GM23338 (cell line): ENCODE measurements at regions not wholly inside any gene's neighbourhood (a gene's known extent, or its start where the extent isn't known, plus 50 kb on each side); places are given as distances from the start of the nearest gene placed in this dataset.

ENCODE experiments used
- ATAC-seq: fragments of 200-7000 bp; cut with Tn5 transposase; 3 replicates; pipeline ENCODE4 v1.9.1; 2020
- DNase-seq: peaks from one replicate; pipeline ENCODE4 v3.0.0-alpha.2; 2015; ENCODE audit warnings: low spot score
- H2AFZ ChIP-seq: fragments of 200-600 bp; sonication (generic); 2 replicates; pipeline ENCODE4 v1.8.0; 2016; ENCODE audit warnings: antibody characterized with exemption, mild to moderate bottlenecking, moderate library complexity
- H3F3A ChIP-seq: fragments of 200-600 bp; sonication (generic); replicated peaks from 2 replicates; pipeline ENCODE4 v1.8.0; 2017; ENCODE audit warnings: antibody characterized with exemption, mixed run types, low read depth
- H3K27ac ChIP-seq: fragments of 200-600 bp; sonication (generic); 2 replicates; pipeline ENCODE4 v1.6.1; 2016; ENCODE audit warnings: low read depth
- H3K27me3 ChIP-seq: fragments of 200-600 bp; sonication (generic); 2 replicates; pipeline ENCODE4 v1.8.0; 2016; ENCODE audit warnings: mild to moderate bottlenecking, mixed run types, moderate library complexity; ENCODE audit not compliant: insufficient read depth
- H3K36me3 ChIP-seq: fragments of 200-600 bp; sonication (generic); 2 replicates; pipeline ENCODE4 v1.8.0; 2016; ENCODE audit warnings: mild to moderate bottlenecking; ENCODE audit not compliant: insufficient read depth
- H3K4me1 ChIP-seq: fragments of 200-600 bp; sonication (generic); 2 replicates; pipeline ENCODE4 v1.8.0; 2016; ENCODE audit warnings: mild to moderate bottlenecking, moderate library complexity; ENCODE audit not compliant: insufficient read depth
- H3K4me2 ChIP-seq: fragments of 200-600 bp; sonication (generic); 2 replicates; pipeline ENCODE4 v1.7.1; 2017; ENCODE audit warnings: mixed run types
- H3K4me3 ChIP-seq: fragments of 200-600 bp; sonication (generic); 2 replicates; pipeline ENCODE4 v1.6.1; 2016; ENCODE audit warnings: mixed run types
- H3K79me2 ChIP-seq: fragments of 200-600 bp; sonication (generic); replicated peaks from 2 replicates; pipeline ENCODE4 v1.8.0; 2017; ENCODE audit warnings: mild to moderate bottlenecking; ENCODE audit not compliant: insufficient read depth
- H3K9me2 ChIP-seq: fragments of 200-600 bp; sonication (generic); 2 replicates; pipeline ENCODE4 v1.8.0; 2017; ENCODE audit not compliant: insufficient read depth
- H4K20me1 ChIP-seq: fragments of 200-600 bp; sonication (generic); replicated peaks from 2 replicates; pipeline ENCODE4 v1.8.0; 2017; ENCODE audit warnings: mild to moderate bottlenecking; ENCODE audit not compliant: insufficient read depth
- H3K27ac Mint-ChIP-seq: 2 replicates; pipeline ENCODE4 v1.8.0; 2020; ENCODE audit warnings: inconsistent platforms, mild to moderate bottlenecking, moderate library complexity, mixed read lengths
- H3K27me3 Mint-ChIP-seq: 3 replicates; pipeline ENCODE4 v1.8.0; 2022; ENCODE audit warnings: low read depth, mild to moderate bottlenecking, moderate library complexity, mixed read lengths, inconsistent platforms; ENCODE audit not compliant: insufficient read depth, poor library complexity
- H3K36me3 Mint-ChIP-seq: 3 replicates; pipeline ENCODE4 v1.8.0; 2021; ENCODE audit warnings: low read depth, mild to moderate bottlenecking, inconsistent platforms, moderate library complexity, mixed read lengths
- H3K4me1 Mint-ChIP-seq: 3 replicates; pipeline ENCODE4 v1.8.0; 2020; ENCODE audit warnings: mild to moderate bottlenecking, inconsistent platforms, mixed read lengths
- H3K4me3 Mint-ChIP-seq: 3 replicates; pipeline ENCODE4 v1.8.0; 2021; ENCODE audit warnings: moderate library complexity, mild to moderate bottlenecking, inconsistent platforms, mixed read lengths
- H3K9me3 Mint-ChIP-seq: 3 replicates; pipeline ENCODE4 v1.8.0; 2020; ENCODE audit warnings: moderate library complexity, mild to moderate bottlenecking, inconsistent platforms, mixed read lengths
- ETS1 ChIP-seq: IDR thresholded peaks from 2 replicates; pipeline ENCODE4 v1.6.1; 2016; ENCODE audit warnings: antibody characterized with exemption
- EZH2 ChIP-seq: fragments of 200-600 bp; sonication (generic); IDR thresholded peaks from one replicate; pipeline ENCODE4 v1.8.0; 2017; ENCODE audit warnings: antibody characterized with exemption, mild to moderate bottlenecking, low read depth; ENCODE audit not compliant: unreplicated experiment
- JUNB ChIP-seq: IDR thresholded peaks from one replicate; pipeline ENCODE4 v1.6.1; 2016; ENCODE audit warnings: antibody characterized with exemption; ENCODE audit not compliant: unreplicated experiment
- POLR2AphosphoS5 ChIP-seq: IDR thresholded peaks from 2 replicates; pipeline ENCODE4 v1.6.1; 2016; ENCODE audit warnings: antibody characterized with exemption, low read depth
- REST ChIP-seq: IDR thresholded peaks from one replicate; pipeline ENCODE4 v1.6.1; 2018; ENCODE audit warnings: antibody characterized with exemption; ENCODE audit not compliant: unreplicated experiment
- STAT1 ChIP-seq: IDR thresholded peaks from one replicate; pipeline ENCODE4 v1.6.1; 2016; ENCODE audit warnings: antibody characterized with exemption; ENCODE audit not compliant: unreplicated experiment
- ZNF114 ChIP-seq: fragments of 250-450 bp; sonication (Bioruptor Pico); IDR thresholded peaks from 2 replicates; pipeline ENCODE4 v1.5.0; 2020; ENCODE audit warnings: mild to moderate bottlenecking, moderate library complexity
- ZNF331 ChIP-seq: fragments of 250-450 bp; sonication (Bioruptor Pico); IDR thresholded peaks from 2 replicates; pipeline ENCODE4 v1.5.0; 2020; ENCODE audit warnings: low read depth, mild to moderate bottlenecking, moderate library complexity
- ZNF462 ChIP-seq: fragments of 250-450 bp; sonication (Bioruptor Pico); IDR thresholded peaks from 2 replicates; pipeline ENCODE4 v1.5.0; 2020; ENCODE audit warnings: mild to moderate bottlenecking, moderate library complexity

GRCh38 chr5:53785924-53786323 lies 225.5 kb downstream of the NDUFS4 start:
- Histone ChIP-seq H3K4me1 (peaks cover 7% of the 10 kb centered on the region), H3F3A (no peaks in the 10 kb centered on the region), H3K27me3 (no peaks in the 10 kb centered on the region), H4K20me1 (no peaks in the 10 kb centered on the region), H3K4me2 (no peak overlapping the region), H3K4me3 (no peak overlapping the region), H3K79me2 (no peaks in the 10 kb centered on the region), H3K36me3 (no peaks in the 10 kb centered on the region), H3K9me2 (peaks cover 6% of the 10 kb centered on the region; the same call in 1 of the 2 replicates), H3K27ac (no peak overlapping the region), H2AFZ (no peak overlapping the region)
- Mint-ChIP-seq H3K27me3 (peaks cover 4% of the 10 kb centered on the region), H3K4me3 (no peak overlapping the region), H3K27ac (no peak overlapping the region), H3K36me3 (peaks cover 9% of the 10 kb centered on the region), H3K9me3 (peaks cover 10% of the 10 kb centered on the region; the same call in 2 of the 3 replicates), H3K4me1 (peaks cover 25% of the 10 kb centered on the region)
- no peak for ATAC-seq
- no peak for DNase-seq
- TF ChIP-seq ZNF462 (CRISPR knock-in tag) (no peak), ZNF114 (CRISPR knock-in tag) (no peak), EZH2 (no peak), STAT1 (no peak), JUNB (no peak), ZNF331 (CRISPR knock-in tag) (no peak), REST (no peak), POLR2AphosphoS5 (no peak), ETS1 (no peak)
